HG03175 (cell line): ENCODE measurements at regions not wholly inside any gene's neighbourhood (a gene's known extent, or its start where the extent isn't known, plus 50 kb on each side); places are given as distances from the start of the nearest gene placed in this dataset.
"Not testable (repeated sequence)": the region's sequence is repeated elsewhere in the genome, so short reads cannot be mapped to it uniquely, and the experiment has no call there.

Experiments
- ATAC-seq: cut with Tn5 transposase; IDR thresholded peaks from one replicate; pipeline ENCODE4 v1.9.1; 2021; ENCODE audit warnings: mild to moderate bottlenecking, moderate library complexity; ENCODE audit not compliant: unreplicated experiment

DNA sequence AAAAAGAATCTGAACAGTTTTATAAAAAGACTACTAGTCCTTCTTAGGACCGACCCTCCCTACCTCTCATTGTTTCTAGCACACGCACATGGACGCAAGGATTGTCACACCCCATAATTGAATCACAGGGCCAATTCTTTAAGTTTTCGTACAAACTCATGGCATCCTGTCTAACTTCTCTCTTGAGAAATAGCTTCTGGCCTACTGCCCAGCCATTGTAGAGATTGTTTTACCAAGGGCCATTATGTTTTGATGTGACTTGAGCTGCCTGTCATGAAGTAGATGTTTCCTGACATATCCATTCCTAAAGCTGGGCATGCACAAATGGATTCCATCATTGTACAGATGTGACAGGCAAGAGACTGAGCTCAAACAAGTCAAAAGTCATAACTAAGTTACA lies 1672.1 kb upstream of the C9orf72 start:
- no peak for ATAC-seq

DNA sequence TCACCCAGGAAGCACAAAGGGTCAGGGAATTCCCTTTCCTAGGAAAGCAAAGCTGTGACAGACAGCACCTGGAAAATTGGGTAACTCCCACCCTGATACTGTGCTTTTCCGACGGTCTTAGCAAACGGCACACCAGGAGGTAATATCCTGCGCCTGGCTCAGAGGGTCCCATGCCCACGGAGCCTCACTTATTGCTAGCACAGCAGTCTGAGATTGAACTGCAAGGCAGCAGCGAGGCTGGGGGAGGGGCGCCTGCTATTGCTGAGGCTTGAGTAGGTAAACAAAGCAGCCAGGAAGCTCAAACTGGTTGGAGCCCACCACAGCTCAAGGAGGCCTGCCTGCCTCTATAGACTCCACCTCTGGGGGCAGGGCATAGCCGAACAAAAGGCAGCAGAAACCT lies 1697.1 kb upstream of the C9orf72 start:
- ATAC-seq = not testable (repeated sequence)

DNA sequence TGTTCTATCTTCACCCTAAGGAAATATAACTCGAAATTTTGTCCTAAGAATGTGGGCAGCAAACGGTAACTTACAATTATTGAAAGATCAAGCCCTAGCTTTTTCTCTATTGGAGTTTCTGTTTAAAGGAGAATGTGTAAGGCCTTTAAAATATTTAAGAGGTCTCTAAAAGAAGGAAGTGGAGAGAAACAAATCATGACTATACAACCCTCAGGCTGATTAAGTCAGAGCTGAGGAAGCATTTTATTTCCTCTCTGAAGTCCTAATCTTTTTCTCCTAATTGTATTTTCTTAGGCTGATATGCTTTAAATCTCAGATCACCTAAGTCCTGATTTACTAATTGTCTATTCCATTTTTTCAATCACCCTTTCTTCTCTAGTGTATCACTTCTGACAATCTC lies 1708.8 kb upstream of the C9orf72 start:
- ATAC-seq = no peak

DNA sequence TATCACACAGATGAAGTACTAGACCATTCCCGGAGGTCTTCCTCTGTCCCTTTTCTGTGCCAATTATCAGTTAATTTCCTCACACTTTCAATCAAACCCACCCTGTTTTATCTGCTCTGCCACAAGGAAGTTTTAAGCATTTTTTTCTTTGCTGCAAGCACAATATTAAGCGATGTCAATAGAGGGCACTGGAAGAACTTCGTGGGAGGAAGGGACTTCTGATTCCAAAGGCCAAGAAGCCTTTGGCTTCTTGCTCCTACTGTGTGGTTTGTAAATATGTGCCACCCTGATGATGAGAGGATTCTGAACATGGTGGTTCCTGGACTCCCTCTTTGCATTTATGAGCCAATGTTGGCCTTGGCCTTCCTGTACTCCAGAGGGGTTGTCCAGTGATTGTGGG lies 1712.5 kb upstream of the C9orf72 start:
- no peak for ATAC-seq

DNA sequence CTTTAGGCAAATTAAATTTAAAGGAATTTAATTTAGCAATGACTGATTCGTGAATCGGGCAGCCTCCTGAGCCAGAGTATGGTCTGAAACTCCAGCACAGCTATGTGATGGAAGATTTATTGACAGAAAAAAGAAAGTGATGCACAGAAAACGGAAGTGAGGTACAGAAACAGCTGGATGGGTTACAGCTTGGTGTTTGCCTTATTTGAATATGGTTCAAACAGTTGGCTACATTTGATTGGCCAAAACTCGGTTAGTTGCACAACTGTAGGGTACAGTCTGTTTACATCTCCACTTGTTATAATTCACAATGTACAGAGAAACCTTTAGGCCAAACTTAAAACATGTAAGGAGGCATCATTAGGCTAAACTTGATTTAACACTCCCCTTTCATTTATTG lies 1716.1 kb upstream of the C9orf72 start:
- ATAC-seq = no peak

DNA sequence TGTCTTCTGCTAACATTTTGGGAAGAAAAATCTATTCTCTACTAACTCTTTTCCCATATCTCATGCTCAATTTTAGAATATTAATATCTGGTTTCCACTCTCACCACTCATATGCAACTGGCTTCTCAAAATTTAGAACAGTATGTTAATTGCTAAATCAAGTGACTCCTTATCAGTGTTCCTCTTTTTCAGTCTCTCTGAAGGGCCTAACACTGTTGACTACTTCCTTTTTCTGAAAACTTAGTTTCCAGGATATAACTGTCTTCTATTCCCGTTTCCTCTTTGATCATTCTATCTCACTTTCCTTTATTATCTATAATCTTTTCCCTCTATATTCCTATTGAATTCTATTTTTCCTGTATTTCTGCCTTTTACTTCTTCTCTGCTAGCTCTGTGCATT lies 1717.2 kb upstream of the C9orf72 start:
- ATAC-seq = no peak

DNA sequence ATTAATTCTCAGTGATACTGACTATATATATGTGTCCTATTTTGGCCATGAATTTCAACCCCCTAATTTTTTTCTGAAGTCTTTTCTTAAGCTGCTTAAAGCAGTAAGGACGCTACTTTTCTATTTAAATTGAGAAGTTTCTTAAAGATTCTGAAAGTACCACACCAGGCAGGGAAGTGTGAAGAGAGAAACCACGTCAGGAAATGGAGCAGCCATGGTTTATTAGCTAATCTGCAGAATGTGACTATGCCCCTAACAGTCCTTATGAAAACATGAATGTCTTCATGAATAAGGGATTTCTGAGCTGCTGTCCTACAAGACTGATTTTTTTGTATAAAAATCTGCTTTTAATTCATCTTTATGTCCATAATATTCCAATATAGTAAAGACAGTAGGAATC lies 1724.3 kb upstream of the C9orf72 start:
- ATAC-seq = no peak

DNA sequence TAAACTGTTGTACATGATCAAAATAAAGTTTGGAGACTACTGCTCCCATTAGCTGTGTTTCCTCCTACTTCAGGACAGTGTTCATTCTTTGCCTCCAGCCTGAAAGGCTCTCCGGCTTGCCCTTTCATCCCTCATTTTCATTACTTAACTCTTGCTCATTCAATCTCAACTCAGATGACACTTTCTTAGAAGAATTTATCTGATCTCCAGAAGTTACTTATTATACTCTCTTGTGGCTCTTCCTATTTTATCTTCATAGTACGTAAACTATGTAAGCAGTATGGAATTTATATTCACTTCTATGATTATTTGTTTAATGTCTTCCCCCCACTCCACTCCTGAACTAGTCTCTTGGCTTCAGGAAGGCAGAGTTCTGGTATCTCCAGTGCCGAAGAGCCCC lies 1737.9 kb upstream of the C9orf72 start:
- ATAC-seq = no peak

DNA sequence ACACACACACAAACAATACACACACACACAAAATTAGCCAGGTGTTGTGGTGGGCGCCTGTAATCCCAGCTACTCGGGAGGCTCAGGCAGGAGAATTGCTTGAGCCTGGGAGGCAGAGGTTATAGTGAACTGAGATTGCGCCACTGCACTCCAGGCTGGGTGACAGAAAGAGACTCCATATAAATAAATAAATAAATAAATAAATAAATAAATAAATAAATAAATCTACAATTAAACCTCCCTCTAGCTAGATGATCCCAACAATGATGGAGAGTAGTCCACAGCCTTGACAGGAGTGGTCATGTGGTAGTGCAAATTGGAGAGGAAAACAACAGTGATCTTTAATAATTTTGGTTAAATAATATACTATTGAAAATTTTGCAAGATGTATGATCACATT lies 1739.0 kb upstream of the C9orf72 start:
- ATAC-seq = no peak

DNA sequence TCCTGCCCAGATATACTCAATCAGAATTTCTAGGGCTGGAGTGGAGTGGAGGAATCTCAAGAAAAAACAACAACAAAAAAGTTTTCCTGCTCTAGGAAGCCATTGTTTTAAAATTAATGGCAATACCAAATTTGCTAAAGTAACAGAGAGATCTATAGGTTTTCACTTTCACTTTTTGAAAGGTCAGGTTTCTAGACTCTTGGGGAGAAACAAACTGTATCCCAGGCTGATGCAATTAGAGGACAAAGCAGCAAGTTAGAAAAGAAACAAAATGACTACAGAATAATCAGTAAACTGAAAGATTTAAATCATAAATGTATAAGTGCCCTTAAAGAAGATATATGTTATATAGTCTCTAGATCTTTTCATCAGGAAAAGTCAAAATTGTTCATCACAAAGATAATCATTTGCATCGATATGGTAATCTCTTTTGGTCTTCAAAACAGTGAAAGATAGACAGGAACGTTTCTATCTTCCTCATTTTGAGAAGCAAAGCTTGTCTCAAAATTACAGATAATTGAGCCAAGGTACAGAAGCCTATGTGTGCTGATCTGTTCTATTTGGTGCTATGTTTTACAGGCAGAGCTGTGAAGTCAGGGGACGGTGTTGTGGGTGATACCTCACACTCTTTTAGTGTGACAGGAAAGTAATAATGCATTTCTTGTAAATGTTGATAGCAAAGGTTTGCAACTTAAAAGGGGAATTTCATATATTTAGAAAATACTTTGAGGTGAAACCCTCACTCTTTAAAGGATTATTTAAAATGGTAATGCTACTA lies 1746.6 kb upstream of the C9orf72 start:
- no peak for ATAC-seq

DNA sequence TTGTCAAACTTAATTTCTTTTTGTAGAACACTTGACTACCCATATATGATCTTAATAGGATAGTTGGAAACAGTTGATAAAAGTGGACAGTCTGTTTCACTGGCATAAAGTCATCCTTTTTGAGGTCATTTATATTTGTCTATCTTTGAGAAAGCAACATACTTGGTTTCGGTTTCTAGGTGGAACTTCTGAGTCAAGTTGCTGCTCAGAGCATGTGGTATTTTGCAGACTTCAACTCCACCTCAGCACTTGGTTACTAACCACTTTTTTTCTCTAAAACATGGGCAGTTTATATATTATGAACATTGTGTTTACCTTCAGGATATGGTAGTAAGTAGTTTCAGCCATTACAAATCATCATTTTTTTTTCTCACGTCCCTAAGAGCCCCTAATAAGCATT lies 1749.0 kb upstream of the C9orf72 start:
- ATAC-seq = peak; percentile 64

DNA sequence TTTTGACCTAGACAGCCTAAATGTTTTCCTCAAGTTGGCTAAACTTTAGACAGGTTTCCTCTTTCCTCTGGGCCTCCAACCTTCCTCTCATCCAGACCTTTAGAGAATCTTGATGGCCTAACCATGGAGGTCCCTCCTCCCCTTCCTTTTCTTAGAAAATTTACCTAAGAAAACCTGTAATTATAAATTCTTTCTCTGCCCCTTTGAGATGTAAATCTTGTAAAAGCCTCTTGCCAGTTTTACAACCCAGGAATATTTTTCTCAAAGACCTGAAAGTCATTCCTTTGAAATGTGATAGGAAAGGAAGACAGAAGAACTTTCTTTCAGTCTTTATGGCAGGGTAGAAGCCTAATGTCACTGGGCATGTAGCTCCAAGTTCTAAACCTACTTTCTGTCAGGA lies 1752.6 kb upstream of the C9orf72 start:
- ATAC-seq = no peak

DNA sequence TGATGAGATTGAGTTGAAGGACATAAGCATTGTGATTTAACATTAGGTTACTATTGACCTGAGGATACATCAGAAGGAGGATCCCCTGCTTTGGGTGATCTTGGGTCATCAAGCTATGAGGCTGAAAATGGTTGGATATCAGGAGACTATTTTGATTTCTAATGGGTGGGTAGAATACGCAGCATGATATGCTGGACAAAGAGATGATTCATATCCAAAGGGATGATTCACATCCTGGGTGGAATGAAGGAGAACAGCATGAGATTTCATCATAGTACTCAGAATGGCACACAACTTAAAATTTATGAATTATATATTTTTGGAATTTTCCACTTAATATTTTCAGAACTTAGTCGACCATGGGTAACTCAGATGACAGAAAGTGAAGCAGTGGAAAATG lies 1759.5 kb upstream of the C9orf72 start:
- no peak for ATAC-seq

DNA sequence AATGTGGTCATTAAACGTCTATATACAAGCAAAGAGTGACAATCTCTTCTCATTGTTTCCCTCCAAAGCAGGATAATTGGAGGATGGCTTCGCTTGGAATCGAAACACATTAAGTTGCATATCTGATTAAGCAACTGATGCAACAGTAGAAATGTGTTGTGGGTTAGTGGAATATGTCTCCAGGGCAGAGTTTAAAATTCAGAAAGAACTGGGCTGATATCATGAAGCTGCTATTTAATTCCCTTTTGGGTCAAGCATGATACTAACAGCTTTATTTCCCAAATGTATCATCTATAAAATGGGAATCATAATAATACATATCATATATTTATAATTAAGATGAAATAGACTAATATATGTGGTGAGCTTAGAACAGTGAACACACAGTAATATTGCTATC lies 1763.0 kb upstream of the C9orf72 start:
- no peak for ATAC-seq

DNA sequence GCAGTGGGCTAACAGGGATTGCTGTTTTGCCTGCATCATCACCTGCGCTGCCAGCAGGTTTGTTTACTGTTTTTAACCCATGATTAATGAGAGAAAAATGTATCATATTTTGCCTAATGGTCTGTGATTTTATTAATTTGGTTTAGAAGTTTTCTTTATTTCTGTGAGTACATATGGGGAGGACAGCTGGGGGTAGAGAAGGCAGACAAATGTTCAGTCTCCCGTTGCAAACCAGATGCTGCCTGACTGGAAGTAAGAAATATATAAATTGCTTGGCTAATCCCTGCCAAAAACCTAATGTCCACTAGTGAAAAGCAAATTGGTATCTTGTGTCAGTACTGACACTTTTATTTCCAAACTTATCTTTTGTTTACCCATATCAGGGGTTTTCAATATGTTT lies 1766.1 kb upstream of the C9orf72 start:
- no peak for ATAC-seq

DNA sequence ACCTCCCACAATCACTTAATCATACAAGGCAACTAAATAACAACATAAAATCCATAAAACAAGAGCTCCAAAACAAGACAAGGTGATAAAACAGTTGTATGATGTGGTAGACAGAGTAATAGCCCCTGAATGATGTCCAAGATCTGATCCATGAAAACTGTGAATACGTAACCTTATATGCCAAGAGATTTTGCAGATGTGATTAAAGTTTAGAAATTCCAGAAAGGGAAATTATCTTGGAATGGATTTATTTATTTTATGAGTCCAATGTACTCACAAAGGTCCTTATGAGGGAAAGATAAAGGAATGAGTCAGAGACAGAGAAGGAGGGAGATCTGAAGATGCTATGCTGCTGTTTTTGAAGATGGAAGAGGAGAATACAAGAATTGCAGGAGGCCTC lies 1775.7 kb upstream of the C9orf72 start:
- no peak for ATAC-seq

DNA sequence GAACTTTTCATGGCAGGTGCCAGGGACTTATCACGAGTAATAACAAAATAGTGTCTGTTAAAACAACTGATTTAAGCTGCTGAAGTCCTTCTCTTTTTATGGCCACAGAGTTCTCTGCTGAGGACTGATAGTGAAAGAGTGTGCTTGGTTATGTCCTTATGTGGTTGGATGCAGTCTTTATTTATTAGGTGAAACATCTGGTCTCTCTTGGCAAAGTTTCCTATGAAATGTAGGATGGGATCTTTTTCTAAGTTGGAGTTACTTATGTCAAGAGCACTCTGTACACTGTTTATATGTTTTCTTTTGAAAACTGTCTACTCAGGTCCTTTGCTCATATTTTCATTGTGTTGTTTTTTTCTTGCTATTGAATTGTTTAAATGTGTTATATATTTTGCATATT lies 1816.1 kb upstream of the C9orf72 start:
- no peak for ATAC-seq

DNA sequence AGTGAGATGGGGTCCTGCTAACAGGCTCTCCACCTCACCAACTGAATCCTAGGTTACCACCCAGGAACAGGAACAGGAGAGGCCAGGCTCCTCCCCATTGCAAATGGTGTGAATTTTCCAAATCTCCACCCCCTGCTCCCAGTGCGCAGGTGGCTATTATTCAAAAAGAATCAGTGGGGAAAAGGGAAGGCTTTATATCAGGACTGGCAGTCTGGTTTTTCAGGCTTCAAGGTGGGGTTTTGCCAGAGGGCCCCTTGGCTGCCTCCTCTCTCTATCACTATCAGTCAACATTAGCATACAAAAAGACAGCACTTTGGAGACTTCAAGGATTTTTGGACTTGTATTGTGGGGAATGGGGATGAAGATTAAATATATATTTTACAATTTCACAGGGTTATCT lies 1817.6 kb upstream of the C9orf72 start:
- ATAC-seq = no peak

DNA sequence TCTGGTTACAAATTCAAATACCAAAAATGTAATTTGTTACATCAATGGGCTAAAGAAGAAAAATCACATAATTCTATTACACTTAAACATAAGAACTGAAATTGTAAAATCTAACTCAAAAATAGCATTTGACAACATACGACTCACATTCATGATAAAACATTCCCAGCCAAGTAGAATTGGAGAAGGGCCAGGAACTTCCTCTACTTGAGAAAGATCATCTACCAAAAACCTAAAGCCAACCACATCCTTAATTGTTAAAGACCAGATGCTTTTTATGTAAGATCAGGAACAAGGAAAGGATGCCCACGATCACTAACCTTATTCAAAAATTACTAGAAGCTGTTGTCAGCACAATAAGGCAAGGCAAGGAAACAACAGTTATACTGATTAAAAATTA lies 1819.8 kb upstream of the C9orf72 start:
- no peak for ATAC-seq

DNA sequence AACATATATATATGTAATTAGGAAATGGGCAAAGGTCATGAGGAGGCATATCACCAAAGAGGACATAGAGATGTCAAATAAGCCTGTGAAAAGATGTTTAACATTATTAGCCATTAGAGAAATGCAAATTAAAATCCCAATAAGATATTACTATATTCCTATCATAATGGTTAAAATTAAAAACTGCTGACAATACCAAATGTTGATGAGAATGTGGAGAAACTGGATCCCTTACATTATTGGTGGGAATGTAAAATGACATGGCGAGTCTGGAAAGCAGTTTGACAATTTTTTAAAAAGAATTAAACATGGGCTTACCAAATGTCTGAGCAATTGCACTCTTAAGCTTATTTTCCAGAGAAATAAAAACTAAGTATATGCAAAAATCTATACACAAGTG lies 1821.6 kb upstream of the C9orf72 start:
- ATAC-seq = no peak

DNA sequence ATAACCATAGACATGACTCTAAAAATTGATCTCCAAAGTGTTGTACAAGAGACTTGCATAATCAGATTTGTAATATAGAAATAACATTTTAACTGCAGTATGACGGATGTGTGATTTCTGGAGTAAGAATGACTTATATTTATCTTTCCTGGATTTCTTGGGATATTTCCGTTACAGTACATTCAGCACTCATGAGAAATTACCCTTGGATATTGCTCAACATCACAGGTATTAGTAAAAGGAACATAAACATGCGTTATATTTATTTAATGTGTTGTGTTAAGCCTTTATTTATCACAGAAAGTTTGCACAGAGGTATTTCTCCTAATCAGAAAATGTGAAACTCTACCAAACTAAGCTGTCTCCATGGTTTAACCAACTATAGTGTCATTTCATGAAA lies 1823.9 kb upstream of the C9orf72 start:
- ATAC-seq = no peak

DNA sequence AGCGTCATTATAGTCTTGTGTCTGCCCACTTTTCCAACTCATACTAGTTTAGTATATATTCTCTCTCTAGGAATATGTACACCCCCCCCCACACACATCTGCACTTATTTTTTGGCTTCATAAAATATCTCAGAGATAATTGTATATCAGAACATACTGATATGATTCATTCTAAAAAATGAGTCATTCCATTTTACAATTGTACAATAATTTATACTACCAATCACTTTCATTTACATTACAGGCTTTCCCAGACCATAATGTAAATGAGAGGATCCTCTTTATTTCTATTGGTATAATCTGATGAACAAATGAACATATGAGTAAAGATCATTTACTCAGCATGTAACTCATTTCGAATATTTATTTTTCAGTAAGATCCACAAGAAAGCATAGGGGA lies 1842.9 kb upstream of the C9orf72 start:
- no peak for ATAC-seq

DNA sequence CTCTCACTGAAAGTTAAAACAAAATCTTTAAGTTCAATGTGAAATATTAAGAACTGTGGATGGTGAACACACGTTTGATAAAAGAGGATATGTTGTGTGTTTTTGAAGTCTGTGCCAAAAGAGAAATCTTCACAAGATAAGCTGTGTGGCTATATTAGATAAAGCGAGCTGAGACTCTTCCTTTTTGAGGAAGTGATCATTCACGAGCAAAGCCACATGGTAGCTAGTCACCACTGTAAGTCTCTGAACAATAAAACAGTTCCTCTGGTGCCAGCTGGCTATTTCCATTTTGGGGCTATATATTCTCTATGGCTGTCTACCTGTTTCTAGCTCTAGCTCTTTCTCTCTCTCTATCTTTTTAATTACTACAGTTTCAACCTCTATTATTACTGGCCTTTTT lies 1849.2 kb upstream of the C9orf72 start:
- ATAC-seq = no peak
